ENCODE measurements at regions not wholly inside any gene's neighbourhood (a gene's known extent, or its start where the extent isn't known, plus 50 kb on each side); places are given as distances from the start of the nearest gene placed in this dataset.

GRCh38 chr11:23554002-23554401, 693.7 kb upstream of the CCDC179 start:
- H3K9me3 ChIP-seq (ENCODE audit: control insufficient read depth, insufficient read depth, low read depth, low read length), result no peaks in the 10 kb centered on the region
- H3K4me3 ChIP-seq (ENCODE audit: low read depth, low read length), result no peak overlapping the region
- 0 out of 2 replicates have a peak, but pooled peaks cover 4% of the 10 kb centered on the region for H3K4me1 ChIP-seq (ENCODE audit: control insufficient read depth, insufficient read depth, low read length)
- H3K27ac ChIP-seq (ENCODE audit: low read depth, low read length), result no peak overlapping the region
- no peaks in the 10 kb centered on the region for H3K36me3 ChIP-seq (ENCODE audit: control insufficient read depth, insufficient read depth, low read length)
- no peak overlapping the region for H3K9ac ChIP-seq (ENCODE audit: low read length)
- no peaks in the 10 kb centered on the region for H3K27me3 ChIP-seq (ENCODE audit: control insufficient read depth, insufficient read depth, low read length)

- no peak overlapping the region for H3K27ac ChIP-seq (ENCODE audit: low read depth, low read length)
- no peak overlapping the region for H3K4me3 ChIP-seq (ENCODE audit: low read depth, low read length)
- no peaks in the 10 kb centered on the region for H3K9me3 ChIP-seq (ENCODE audit: control insufficient read depth, insufficient read depth, low read depth, low read length)
- H3K27me3 ChIP-seq (ENCODE audit: control insufficient read depth, insufficient read depth, low read length), result no peaks in the 10 kb centered on the region
- H3K9ac ChIP-seq (ENCODE audit: low read length), result no peak overlapping the region
- H3K36me3 ChIP-seq (ENCODE audit: control insufficient read depth, insufficient read depth, low read length), result no peaks in the 10 kb centered on the region
- H3K4me1 ChIP-seq (ENCODE audit: control insufficient read depth, insufficient read depth, low read length), result 0 out of 2 replicates have a peak, but pooled peaks cover 4% of the 10 kb centered on the region
Observed at GRCh38 chr11:23555085-23555484, 694.8 kb upstream of the CCDC179 start.

- Histone ChIP-seq H3K27me3 (ENCODE audit: control insufficient read depth, insufficient read depth, low read length) (no peaks in the 10 kb centered on the region), H3K36me3 (ENCODE audit: control insufficient read depth, insufficient read depth, low read length) (no peaks in the 10 kb centered on the region), H3K4me1 (ENCODE audit: control insufficient read depth, insufficient read depth, low read length) (0 out of 2 replicates have a peak, but pooled peaks cover 4% of the 10 kb centered on the region), H3K9ac (ENCODE audit: low read length) (no peak overlapping the region), H3K4me3 (ENCODE audit: low read depth, low read length) (no peak overlapping the region), H3K9me3 (ENCODE audit: control insufficient read depth, insufficient read depth, low read depth, low read length) (no peaks in the 10 kb centered on the region), H3K27ac (ENCODE audit: low read depth, low read length) (no peak overlapping the region)
Observed at GRCh38 chr11:23556163-23556750, 696.0 kb upstream of the CCDC179 start.

GRCh38 chr11:23563591-23563990, 703.3 kb upstream of the CCDC179 start:
- H3K4me1 ChIP-seq (ENCODE audit: control insufficient read depth, insufficient read depth, low read length), result no peaks in the 10 kb centered on the region
- no peak overlapping the region for H3K27ac ChIP-seq (ENCODE audit: low read depth, low read length)

GRCh38 chr11:23564370-23564769, 704.1 kb upstream of the CCDC179 start:
- H3K9me3 ChIP-seq (ENCODE audit: control insufficient read depth, insufficient read depth, low read depth, low read length), result no peaks in the 10 kb centered on the region
- H3K9ac ChIP-seq (ENCODE audit: low read length), result no peak overlapping the region
- no peak overlapping the region for H3K4me3 ChIP-seq (ENCODE audit: low read depth, low read length)
- H3K27ac ChIP-seq (ENCODE audit: low read depth, low read length), result no peak overlapping the region
- no peaks in the 10 kb centered on the region for H3K36me3 ChIP-seq (ENCODE audit: control insufficient read depth, insufficient read depth, low read length)
- H3K27me3 ChIP-seq (ENCODE audit: control insufficient read depth, insufficient read depth, low read length), result no peaks in the 10 kb centered on the region
- no peaks in the 10 kb centered on the region for H3K4me1 ChIP-seq (ENCODE audit: control insufficient read depth, insufficient read depth, low read length)

More at GRCh38 chr11:23563591-23563990, 703.3 kb upstream of the CCDC179 start:
- Histone ChIP-seq H3K9me3 (ENCODE audit: control insufficient read depth, insufficient read depth, low read depth, low read length) (no peaks in the 10 kb centered on the region), H3K27me3 (ENCODE audit: control insufficient read depth, insufficient read depth, low read length) (no peaks in the 10 kb centered on the region), H3K36me3 (ENCODE audit: control insufficient read depth, insufficient read depth, low read length) (no peaks in the 10 kb centered on the region), H3K9ac (ENCODE audit: low read length) (no peak overlapping the region), H3K4me3 (ENCODE audit: low read depth, low read length) (no peak overlapping the region)

GRCh38 chr11:23569134-23569533, 708.9 kb upstream of the CCDC179 start:
- no peaks in the 10 kb centered on the region for H3K36me3 ChIP-seq (ENCODE audit: control insufficient read depth, insufficient read depth, low read length)
- no peak overlapping the region for H3K9ac ChIP-seq (ENCODE audit: low read length)
- no peaks in the 10 kb centered on the region for H3K4me1 ChIP-seq (ENCODE audit: control insufficient read depth, insufficient read depth, low read length)
- H3K27me3 ChIP-seq (ENCODE audit: control insufficient read depth, insufficient read depth, low read length), result no peaks in the 10 kb centered on the region
- no peak overlapping the region for H3K27ac ChIP-seq (ENCODE audit: low read depth, low read length)
- no peak overlapping the region for H3K4me3 ChIP-seq (ENCODE audit: low read depth, low read length)
- no peaks in the 10 kb centered on the region for H3K9me3 ChIP-seq (ENCODE audit: control insufficient read depth, insufficient read depth, low read depth, low read length)

- Histone ChIP-seq H3K27me3 (ENCODE audit: control insufficient read depth, insufficient read depth, low read length) (no peaks in the 10 kb centered on the region), H3K27ac (ENCODE audit: low read depth, low read length) (no peak overlapping the region), H3K4me3 (ENCODE audit: low read depth, low read length) (no peak overlapping the region), H3K9ac (ENCODE audit: low read length) (no peak overlapping the region), H3K4me1 (ENCODE audit: control insufficient read depth, insufficient read depth, low read length) (no peaks in the 10 kb centered on the region), H3K36me3 (ENCODE audit: control insufficient read depth, insufficient read depth, low read length) (no peaks in the 10 kb centered on the region), H3K9me3 (ENCODE audit: control insufficient read depth, insufficient read depth, low read depth, low read length) (no peaks in the 10 kb centered on the region)
Observed at GRCh38 chr11:23569547-23569946, 709.3 kb upstream of the CCDC179 start.

DNA sequence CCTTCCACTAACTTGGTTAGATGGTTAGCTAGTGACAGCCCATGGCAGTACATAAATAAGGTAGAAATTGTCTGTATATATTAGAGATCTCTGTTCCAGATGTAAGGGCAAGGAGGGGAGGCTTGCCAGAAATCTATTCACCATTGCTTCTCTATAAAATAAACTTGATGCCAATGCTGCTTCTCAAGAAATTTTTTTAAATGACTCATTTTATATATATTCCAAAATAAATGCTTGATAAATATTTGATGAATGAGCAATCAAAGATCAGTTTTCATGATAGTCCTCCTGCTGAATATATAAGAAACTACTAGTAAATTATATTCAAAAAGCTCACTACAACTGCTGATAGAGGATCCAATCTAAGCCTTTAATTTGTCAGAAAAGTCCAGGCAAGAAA, 710.6 kb upstream of the CCDC179 start:
- Histone ChIP-seq H3K9me3 (ENCODE audit: control insufficient read depth, insufficient read depth, low read depth, low read length) (no peaks in the 10 kb centered on the region), H3K4me3 (ENCODE audit: low read depth, low read length) (no peak overlapping the region), H3K36me3 (ENCODE audit: control insufficient read depth, insufficient read depth, low read length) (no peaks in the 10 kb centered on the region), H3K9ac (ENCODE audit: low read length) (no peak overlapping the region), H3K27ac (ENCODE audit: low read depth, low read length) (no peak overlapping the region), H3K27me3 (ENCODE audit: control insufficient read depth, insufficient read depth, low read length) (no peaks in the 10 kb centered on the region), H3K4me1 (ENCODE audit: control insufficient read depth, insufficient read depth, low read length) (no peaks in the 10 kb centered on the region)

DNA sequence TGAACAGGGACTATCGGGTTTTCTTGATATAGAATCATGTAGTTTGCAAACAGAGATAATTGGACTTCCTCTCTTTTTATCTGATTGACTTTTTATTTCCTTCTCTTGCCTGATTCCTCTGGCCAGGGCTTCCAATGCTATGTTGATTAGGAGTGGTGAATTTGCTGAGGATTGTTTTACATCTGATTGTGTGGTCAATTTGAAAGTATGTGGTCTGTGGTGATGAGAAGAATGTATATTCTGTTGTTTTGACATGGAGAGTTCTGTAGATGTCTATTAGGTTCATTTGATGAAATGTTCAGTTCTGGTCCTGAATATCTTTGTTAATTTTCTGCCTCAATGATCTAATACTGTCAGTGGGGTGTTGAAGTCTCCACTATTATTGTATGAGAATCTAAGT, 713.2 kb upstream of the CCDC179 start:
- Histone ChIP-seq H3K9me3 (ENCODE audit: control insufficient read depth, insufficient read depth, low read depth, low read length) (no peaks in the 10 kb centered on the region), H3K36me3 (ENCODE audit: control insufficient read depth, insufficient read depth, low read length) (no peaks in the 10 kb centered on the region), H3K4me1 (ENCODE audit: control insufficient read depth, insufficient read depth, low read length) (no peaks in the 10 kb centered on the region), H3K27ac (ENCODE audit: low read depth, low read length) (no peak overlapping the region), H3K27me3 (ENCODE audit: control insufficient read depth, insufficient read depth, low read length) (no peaks in the 10 kb centered on the region), H3K9ac (ENCODE audit: low read length) (no peak overlapping the region), H3K4me3 (ENCODE audit: low read depth, low read length) (no peak overlapping the region)

DNA sequence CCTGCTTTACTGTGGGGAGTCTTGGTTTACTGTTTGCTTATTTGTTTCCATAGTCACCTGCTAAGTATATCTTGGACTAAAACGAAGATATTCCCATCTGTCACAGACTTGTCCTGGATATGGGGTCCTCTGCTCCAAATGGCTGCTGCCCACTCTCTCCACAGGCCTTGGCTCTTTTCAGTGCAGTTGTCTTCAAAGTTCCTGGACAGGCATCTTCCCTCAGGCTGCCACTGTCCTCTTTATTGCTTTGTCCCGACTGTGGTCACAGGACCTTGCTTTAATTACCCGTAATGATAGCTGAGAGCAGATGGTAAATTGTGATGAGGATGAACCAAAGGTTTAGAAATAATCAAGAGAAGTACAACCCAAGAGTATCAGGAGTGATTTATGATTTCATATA, 713.9 kb upstream of the CCDC179 start:
- H3K4me1 ChIP-seq (ENCODE audit: control insufficient read depth, insufficient read depth, low read length), result no peaks in the 10 kb centered on the region
- H3K9me3 ChIP-seq (ENCODE audit: control insufficient read depth, insufficient read depth, low read depth, low read length), result no peaks in the 10 kb centered on the region
- H3K4me3 ChIP-seq (ENCODE audit: low read depth, low read length), result no peak overlapping the region
- H3K27ac ChIP-seq (ENCODE audit: low read depth, low read length), result no peak overlapping the region
- H3K27me3 ChIP-seq (ENCODE audit: control insufficient read depth, insufficient read depth, low read length), result no peaks in the 10 kb centered on the region
- no peak overlapping the region for H3K9ac ChIP-seq (ENCODE audit: low read length)
- no peaks in the 10 kb centered on the region for H3K36me3 ChIP-seq (ENCODE audit: control insufficient read depth, insufficient read depth, low read length)

GRCh38 chr11:23577296-23577695, 717.0 kb upstream of the CCDC179 start:
- no peak overlapping the region for H3K4me3 ChIP-seq (ENCODE audit: low read depth, low read length)
- no peaks in the 10 kb centered on the region for H3K4me1 ChIP-seq (ENCODE audit: control insufficient read depth, insufficient read depth, low read length)
- H3K9me3 ChIP-seq (ENCODE audit: control insufficient read depth, insufficient read depth, low read depth, low read length), result no peaks in the 10 kb centered on the region
- H3K36me3 ChIP-seq (ENCODE audit: control insufficient read depth, insufficient read depth, low read length), result no peaks in the 10 kb centered on the region
- H3K27me3 ChIP-seq (ENCODE audit: control insufficient read depth, insufficient read depth, low read length), result no peaks in the 10 kb centered on the region
- no peak overlapping the region for H3K9ac ChIP-seq (ENCODE audit: low read length)
- no peak overlapping the region for H3K27ac ChIP-seq (ENCODE audit: low read depth, low read length)

Measured in HUES6 (cell line).